ENCODE measurements at regions not wholly inside any gene's neighbourhood (a gene's known extent, or its start where the extent isn't known, plus 50 kb on each side); places are given as distances from the start of the nearest gene placed in this dataset.

GRCh38 chr2:43110442-43110871 is 115.9 kb downstream of the ZFP36L2 start:
- TF ChIP-seq CTCF (IDR thresholded peaks at IDR 0.05; ENCODE audit: low read depth, low read length) (no peak), EZH2phosphoT487 (IDR thresholded peaks at IDR 0.05; ENCODE audit: low read depth) (no peak)
